A204.1 (cell line): ENCODE measurements at regions not wholly inside any gene's neighbourhood (a gene's known extent, or its start where the extent isn't known, plus 50 kb on each side); places are given as distances from the start of the nearest gene placed in this dataset.

Experiments
- FAIRE-seq: peaks from 2 replicates; lab custom pipeline; 2012; peaks lifted over from hg19 to GRCh38; lab: Jason Lieb, UNC

DNA sequence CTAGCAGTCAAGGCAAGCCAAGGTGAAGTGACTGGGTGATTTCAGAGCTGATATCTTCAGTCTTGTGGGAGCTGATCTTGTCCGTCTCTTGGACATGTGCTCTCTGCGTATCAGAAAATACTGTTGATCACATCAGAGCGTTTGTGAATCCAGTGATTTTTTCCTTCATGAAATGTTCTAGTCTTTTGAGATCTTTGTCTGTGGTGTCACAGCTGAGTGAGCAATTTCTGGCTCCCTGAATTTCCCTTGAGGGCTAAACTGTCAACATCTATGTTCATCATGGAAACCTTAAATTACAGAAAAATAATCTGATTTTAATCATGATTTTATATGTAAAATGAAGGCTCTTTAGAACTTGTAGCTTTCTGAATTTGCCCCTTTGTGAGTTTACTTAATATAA, 432.0 kb downstream of the CCDC85A start:
- no peak for FAIRE-seq

DNA sequence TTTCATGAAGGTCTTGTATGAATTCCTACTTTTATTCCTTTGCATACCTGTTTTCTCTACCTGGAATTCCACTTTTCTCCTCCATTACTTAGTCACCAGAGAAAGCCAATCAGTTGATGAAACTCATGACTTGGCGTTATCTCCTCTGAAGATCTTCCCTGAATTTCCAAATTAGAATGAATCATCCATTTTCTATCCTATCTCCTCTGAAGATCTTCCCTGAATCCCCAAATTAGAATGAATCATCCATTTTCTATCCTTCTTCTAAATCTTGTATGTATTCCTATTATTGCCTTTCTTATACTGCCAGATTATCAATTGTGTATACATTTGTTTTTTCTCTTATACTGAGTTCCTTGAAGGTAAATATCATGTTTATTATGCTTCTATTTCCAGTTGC, 440.4 kb downstream of the CCDC85A start:
- FAIRE-seq: no peak

DNA sequence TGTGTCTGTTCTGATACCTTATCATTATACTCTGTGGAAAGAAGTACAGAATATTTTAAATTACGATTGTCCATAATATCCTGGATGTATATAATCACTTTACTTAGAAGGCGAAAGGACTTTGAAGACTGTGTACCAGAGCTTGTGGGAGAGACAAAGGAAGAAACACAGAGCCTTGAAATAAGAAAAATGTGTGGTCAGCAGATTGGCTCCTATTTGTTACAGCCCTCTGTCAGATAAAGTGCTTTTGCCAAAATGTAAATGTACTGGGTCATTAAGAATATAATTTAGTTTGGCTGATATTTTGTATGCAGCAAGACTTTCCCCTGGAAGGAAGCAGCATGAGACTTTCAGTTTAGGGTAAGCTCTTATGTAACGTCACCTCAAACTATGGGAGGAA, 443.1 kb downstream of the CCDC85A start:
- FAIRE-seq: no peak

DNA sequence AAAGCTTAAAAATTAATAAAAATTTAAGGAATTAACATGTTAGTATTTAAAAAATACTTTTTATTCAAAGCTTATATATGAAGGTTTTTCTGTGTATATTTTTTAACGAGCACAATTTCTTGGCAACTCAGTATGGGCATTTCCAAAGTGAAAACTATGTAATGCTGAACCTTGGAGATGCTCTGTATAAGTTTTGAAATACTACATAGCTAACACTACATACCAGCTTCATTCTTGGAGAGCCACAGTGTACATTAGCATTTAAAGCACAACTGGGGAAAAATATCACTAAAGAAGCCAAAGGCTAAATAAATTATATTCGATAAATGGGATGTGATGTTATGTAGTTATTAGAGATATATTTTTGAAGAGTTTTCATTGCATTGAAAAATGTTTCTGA, 446.5 kb downstream of the CCDC85A start:
- no peak for FAIRE-seq

DNA sequence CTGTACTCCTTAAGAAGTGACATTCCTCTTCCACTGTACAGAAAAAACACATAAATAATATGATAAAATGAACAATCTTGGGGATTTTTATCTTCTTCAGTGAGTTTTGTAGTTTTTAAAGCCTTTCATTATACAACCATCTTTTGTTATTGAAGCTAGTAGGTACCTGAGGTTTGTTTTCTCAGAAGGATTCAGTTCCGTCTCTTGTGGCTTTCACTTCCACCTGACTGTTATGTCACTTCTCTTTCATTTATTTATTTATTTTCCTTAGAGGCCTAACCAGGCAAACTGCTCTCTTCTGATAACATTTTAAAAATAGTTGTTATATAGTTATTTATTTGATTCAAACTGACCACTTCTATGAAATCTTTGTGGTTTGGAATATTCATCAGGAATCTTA, 464.2 kb downstream of the CCDC85A start:
- FAIRE-seq: no peak

DNA sequence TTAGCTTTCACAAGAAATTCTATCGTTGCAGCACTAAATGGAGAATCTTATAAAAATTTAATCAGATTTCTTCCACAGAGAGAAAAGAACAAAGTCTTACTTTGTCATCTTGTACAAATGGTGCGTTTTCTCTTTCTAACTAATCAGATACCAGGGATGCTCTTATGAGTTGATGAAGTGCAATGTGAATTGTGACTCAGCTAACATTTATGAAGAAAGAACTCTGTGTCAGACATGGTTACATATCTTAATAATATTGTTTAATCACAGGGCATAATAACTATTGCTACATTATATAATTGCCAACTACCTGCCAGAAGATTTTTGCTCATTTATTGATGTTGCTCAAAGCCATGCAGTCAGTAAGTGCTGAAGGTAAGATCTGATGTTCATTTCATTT, 465.0 kb downstream of the CCDC85A start:
- no peak for FAIRE-seq

DNA sequence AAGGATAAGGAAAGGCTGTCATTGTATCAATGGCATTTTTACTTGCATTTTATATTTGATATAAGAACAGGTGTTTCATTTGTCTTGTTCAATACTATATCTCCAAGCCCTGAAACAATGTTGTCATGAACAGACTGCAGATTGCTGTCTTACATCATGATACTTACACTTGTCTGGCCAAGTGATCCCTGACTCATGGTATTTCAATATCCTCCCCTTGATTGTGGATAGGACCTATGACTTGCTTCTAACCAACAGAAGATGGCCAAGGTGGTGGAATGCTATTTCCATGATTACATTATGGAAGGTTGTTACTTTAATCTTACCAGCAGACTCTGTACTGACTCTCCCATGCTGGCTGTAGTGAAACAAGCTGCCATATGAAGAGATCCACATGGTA, 471.1 kb downstream of the CCDC85A start:
- FAIRE-seq: no peak

DNA sequence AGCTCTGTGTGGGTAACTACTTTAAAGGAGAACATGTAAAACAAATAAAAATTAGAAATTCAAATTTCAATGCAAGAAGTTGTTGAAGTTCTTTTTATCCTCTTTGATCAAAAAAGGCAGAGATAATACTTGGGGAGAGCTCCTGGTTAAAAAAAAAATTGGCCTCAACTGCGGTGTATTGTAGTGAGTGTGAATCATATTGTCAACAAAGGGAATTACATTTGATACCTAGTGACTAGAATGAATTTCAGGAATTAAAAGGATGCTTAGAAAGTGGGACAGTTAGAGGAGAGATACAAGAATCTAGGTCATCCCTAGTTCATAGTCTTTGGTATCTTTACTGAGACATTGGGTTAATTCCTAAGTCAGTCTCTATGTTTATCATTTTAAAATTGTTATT, 473.0 kb downstream of the CCDC85A start:
- FAIRE-seq: no peak

DNA sequence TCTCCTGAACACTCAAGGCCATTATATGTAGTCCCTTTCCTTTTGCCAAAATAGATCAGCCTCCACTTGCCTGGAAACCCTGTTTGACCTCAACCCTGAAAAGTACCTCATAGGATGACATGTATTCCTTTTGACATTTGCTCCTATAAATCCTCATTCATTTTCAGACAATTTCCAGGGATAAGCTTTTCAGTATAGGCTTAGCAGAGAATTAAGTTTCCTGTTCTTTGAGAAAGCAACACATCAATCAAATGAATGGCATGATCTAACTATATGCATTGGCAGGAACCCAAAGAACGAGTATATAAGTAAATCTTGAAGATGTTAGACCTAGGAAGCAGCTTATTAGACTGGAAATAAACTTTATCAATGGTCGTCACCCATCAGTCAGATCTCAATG, 483.0 kb downstream of the CCDC85A start:
- no peak for FAIRE-seq

DNA sequence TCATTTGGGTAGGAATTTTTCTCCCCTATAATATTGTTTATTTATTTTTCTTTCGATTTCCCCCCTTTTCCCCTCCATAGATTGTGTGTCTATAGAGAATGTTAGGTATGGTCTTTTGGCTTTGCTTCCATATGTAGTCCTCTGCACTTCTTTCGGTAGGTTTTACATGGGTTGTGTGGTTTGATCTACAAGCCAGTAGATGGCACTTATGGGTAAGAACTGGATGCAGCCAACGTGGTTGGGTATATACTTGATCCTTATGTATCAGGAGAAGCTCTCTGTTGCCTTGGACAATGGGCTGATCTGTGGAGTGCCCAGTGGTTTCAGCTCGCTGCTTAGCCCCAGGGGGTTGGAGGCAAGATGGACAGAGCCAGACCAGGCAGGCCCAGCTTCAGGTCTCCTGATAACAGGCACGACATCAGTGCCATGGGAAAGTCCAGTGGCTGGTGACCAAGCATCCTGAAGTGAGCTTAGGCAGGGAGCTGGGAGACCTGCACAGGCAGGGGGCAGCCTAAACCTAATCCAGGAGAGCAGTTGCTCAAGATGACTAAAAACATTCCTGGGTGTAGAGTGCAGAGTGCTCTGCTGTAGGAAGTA, 488.3 kb downstream of the CCDC85A start:
- FAIRE-seq: no peak

DNA sequence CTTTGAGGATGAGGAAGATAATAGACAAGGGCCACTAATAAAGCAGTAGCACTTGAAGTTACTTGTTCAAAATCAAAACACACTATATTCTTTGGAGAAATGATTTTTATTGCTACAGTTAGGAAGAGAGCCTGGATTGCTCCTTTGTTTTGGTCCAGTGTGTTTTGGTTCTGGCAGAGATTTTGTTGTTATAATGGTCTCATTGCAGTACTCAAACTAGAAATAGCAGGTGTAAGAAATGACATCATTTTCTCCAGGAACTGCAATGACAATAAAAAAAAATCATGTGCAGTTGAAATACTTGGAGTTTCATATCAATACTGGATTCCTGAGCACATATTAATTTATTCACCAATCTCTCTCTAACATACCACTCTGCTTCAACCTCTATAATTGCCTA, 490.3 kb downstream of the CCDC85A start:
- no peak for FAIRE-seq

DNA sequence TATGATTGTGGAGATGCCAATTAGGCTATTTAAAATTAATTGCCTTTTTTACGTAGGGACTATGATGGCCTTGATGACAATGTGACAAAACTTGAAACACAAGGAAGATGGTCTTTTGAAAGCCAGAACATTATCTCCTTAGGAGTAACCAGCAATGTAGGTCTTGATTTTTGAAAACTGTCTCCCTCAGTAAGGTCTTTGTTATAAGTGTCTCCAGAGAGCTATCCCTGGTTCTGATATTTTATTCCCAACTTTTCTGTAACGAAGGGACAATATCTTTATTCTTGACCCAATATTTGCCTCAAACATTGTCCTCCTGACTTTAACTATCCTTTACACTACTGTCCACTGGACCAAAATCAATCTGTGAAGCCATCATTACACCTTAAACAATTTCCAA, 493.2 kb downstream of the CCDC85A start:
- FAIRE-seq: no peak

DNA sequence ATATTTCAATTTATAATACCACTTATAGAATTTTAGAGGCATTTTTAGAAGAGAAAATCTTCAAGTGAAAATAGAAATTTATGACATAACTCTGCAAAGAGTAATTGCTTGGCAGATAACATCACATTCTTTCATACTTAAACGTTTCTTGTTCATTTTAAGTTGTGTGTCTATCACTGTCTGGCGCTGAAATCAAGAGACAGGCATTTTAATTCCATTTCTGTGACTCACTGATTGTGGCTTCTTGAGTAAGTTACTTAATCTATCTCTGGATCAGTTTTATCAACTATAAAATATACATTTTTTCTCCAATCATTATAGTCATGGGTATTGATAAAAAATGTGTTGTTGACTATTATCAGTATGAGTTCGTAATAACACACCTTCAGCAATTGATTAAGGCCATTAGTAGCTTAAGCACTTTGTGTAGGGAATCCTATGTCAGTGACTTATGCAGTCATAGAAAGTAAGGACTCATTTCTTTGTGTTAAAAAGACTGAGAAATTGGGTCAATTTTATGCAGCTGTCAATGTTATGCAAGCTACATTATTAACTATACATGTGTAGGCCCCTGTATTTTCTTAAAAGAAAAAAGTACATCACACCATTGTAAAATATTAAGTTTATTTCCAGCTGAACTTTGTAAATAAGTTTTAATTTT, 497.3 kb downstream of the CCDC85A start:
- FAIRE-seq: no peak

DNA sequence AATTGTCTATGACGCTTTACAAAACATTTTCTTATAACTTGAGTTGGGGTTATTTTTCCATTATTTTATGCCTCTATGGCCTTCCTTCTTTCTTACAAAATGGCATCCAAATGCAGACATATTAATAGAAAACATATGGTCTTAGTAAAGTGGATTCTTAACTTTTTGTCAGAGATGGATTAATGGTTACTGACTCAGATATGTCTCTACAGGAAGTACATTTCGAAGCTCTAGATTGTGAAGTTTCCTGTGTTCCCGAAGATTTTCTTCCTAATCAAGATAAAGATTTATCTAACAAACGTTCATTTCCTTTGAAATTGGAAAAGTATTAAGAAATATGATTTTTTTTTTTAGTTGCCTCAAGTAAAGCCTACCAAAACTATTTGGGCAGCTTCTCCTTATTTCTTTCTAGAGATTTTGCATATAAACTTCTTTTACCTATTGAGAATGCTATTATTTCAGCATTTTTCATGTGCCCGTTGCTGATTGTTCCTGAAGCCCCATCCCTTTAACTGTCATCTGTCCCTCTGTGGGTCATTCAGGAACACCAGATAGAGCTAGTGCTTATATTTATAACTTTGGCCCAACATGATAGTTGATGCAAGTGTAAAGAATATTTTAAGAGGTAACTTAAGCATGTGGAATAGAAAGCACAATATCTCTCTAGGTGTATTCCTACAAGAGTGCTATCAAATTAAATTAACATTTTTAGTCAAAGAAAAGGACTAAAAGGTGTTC, 498.0 kb downstream of the CCDC85A start:
- no peak for FAIRE-seq

DNA sequence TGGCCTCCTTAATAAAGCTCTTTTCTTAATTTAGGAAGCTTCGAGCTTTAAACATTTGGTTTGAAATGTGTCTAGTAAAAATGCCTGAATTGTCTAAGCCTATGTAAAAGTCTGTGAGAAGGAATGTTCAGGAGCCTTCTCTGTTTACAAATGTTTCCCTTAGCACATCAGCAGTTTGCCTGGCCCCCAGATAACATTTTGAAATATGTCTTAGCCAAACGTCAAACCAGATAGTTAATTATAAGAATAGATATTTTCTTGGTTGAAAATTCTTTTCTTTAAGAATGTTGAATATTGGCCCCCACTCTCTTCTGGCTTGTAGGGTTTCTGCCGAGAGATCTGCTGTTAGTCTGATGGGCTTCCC, 498.6 kb downstream of the CCDC85A start:
- no peak for FAIRE-seq

DNA sequence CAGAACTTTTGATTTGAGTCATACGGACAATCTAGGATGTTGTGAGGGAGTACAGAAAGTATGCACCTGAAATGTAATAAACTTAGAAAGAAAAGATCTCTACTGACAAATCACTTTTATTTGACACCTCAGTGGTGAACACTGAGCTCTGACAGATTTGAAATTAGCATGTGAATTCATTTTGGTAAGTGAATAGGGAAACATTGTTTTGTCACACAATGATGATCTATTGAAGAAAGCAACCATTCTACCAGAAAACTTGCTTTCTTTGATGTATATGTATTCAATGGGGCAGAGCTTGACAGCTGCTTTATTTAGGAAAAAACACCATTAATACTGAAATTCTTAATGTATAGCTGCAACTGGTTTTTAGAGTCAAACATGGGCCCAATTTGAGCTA, 500.5 kb downstream of the CCDC85A start:
- FAIRE-seq: no peak

DNA sequence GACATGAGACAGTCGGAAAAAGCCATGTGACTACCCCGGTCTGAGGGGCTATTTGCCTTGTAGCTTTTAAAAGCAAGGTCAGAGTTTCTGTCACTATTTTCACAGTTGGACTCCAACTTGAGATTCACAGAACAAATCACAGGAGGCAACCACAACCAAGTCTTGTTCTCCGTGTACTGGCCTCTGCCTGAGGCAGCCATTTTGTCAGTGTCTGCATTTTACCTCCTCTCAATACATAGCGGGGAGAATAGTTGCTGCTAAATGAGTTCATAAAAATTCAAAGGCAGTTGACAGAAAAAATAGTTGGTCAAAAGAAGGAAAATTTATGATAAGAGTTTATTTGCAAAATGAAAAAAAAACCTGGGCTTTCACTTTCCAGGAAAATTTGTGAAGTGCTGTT, 501.4 kb downstream of the CCDC85A start:
- FAIRE-seq: no peak

DNA sequence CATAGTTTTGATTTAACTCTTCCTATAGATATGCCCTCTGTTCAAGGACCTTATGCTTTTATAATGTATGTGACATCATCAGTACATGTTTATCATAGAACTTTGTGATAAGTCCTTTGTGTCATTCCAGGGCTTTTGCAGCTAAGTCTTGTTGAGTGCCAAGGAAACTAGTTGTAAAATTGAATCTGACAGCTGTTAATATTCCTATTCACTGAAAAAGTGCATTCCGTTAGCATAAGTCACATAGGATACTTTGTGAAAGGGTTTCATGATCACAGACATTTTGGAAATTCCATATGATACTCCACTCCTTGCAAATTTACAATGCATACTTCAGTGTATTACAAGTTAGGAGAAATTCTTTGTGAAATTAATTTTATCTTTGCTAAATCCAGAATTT, 503.4 kb downstream of the CCDC85A start:
- no peak for FAIRE-seq

DNA sequence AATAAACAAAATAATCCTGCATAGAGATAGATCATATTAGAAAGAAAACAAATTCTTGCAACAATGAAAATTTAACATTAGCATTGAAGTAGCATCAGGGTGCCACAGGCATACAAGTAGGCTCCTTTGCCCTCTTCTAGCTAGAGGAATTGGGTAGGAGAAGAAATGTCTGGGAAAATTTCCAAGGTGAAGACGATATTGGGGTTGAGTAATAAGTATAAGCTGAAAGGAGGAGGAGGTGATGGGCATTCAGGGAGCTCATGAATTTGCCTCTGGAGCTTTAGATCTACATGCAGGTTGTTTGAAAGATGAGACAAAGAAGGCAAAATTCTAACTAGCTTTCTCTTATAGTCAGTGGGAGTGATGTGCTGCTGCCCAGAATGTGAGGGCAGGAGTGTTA, 504.9 kb downstream of the CCDC85A start:
- FAIRE-seq: no peak

DNA sequence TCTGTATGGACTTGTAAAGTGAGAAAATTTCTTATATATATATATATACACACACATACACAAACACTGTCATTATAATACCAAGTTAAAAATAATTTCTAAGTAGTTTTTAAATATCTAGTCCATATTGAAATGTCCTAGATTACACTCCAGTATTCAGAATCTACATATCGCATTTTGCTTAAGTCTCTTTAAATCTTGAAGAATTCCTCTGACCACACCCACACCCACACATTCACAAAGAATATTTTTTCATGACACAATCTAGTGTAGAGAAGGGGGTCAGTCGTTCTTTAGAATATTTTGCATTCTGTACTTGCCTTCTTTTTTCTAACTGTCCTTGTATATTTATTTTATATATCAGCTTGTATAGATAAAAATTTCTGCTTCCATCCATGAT, 509.7 kb downstream of the CCDC85A start:
- no peak for FAIRE-seq

DNA sequence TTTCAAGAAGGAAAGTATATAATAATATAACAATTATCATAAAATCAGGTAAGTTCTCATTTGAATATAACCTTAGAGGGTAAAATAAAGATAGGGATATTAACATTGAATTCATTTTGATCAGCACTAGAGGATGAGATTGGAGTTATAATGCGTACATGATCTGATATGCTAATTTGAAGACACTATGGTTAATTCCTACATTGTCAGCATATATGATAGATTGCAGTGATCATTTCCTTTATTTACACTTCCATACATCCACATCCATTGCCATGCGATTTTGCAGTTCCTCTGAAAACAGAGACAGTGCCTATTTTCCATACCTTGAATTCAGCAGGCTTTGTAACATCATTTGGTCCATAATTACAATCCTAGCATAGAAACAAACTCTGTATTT, 519.2 kb downstream of the CCDC85A start:
- no peak for FAIRE-seq

DNA sequence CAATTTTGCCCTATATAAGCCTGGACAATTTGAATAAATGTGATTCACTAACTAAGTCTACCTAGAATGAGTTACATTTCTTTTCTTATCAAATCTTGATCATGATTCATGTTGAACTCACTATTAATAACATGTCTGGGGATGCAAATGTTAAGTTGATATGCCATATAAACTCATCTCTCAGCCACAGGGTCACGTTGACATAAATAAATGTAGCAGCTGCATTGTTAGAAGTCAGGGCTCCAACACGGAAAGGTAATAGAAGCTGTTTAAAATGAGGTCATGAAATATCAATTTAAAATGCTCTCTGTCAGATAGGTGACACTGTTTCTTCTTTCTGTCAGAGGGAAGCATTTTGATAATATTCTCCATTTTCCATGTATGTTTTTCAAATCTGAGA, 521.9 kb downstream of the CCDC85A start:
- no peak for FAIRE-seq

DNA sequence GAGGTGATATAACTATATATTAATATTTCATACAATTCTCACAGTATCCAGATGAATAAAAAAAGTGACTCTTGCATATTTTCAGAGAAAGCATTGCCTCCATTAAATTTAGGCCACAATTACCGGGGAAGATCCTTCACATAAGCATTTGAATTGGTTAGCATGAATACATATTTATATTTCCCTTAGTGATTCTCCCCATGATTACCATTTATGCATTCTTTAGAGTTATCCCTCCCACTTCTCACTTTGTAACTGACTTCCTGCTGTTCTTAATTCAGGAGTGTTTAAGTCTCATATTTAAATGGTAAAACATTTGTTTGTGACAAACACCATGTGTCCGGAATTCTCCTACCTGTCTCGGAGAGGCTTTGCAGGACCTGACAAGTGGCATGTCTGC, 523.4 kb downstream of the CCDC85A start:
- no peak for FAIRE-seq

DNA sequence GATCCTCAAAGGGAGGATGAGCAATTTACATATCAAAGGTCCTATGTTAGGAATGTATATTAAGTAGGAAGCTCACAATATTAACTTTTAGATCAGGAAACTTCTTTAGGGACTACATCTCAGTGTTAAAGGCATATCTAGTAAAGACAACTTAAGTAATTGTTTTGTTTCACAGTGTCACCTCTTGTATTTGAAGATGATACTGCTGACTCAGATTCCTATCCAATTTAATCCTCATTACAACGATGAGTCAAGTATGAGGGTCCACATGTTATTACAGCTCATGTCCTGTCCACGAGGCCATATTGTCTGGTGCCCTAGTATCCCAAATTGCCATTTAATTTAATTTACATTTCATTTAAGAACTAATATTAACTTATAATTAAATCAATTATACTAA, 523.9 kb downstream of the CCDC85A start:
- FAIRE-seq: no peak
